LHCN-M2 (cell line): ENCODE measurements at regions not wholly inside any gene's neighbourhood (a gene's known extent, or its start where the extent isn't known, plus 50 kb on each side); places are given as distances from the start of the nearest gene placed in this dataset.
A peak's percentile ranks its signal among the peaks of the same experiment; 100 is the strongest.

Experiments used
- DNase-seq: peaks from one replicate; pipeline ENCODE4 v3.0.0-alpha.2; 2012; ENCODE audit warnings: low read depth

DNA sequence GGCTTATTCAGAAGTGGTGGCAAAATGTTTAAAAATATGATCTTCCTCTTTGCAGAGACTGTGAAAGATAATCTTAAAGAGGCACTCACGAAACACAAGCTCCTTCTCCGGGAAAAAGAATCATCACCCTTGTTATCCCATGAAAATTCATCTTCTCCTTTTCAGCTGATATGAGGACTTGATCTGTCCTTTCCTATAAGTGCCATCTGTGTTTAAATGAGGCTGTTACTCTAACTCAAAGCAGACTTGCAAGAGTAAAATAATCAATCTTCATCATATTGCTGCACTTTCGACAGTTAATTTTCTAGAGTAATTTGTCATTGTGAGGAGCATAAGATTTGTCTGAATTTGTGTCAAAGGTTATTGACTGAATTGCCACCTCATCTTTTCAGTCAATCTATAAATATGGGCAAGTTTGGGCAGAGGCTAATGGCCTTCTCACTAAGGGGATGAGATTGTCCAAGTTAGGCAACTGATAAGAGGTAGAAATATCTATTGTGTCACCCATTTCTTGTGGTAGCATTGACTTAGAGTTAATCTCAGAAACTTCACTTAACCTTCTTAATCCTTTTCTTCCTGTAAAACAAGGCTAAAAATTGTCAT, 452.9 kb downstream of the GRXCR1 start:
- no peak for DNase-seq

DNA sequence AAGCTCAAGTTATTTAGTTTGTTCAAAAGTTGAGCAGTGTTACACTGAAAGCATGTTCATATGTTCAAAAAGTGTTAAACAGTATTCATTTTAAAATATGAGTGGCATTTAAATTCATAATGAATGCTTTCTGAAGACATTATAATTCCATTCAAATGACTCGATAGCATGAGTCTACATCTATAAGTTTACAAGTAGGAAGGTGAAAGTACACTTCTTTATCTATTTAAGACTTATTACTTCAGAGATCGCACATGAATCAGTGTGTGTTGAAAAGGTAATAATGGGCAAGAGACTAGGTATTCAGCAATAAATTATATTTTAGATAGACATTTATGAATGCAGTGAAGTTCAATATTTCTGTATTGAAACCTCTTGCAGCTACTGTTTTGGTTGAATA, 456.1 kb downstream of the GRXCR1 start:
- no peak for DNase-seq

DNA sequence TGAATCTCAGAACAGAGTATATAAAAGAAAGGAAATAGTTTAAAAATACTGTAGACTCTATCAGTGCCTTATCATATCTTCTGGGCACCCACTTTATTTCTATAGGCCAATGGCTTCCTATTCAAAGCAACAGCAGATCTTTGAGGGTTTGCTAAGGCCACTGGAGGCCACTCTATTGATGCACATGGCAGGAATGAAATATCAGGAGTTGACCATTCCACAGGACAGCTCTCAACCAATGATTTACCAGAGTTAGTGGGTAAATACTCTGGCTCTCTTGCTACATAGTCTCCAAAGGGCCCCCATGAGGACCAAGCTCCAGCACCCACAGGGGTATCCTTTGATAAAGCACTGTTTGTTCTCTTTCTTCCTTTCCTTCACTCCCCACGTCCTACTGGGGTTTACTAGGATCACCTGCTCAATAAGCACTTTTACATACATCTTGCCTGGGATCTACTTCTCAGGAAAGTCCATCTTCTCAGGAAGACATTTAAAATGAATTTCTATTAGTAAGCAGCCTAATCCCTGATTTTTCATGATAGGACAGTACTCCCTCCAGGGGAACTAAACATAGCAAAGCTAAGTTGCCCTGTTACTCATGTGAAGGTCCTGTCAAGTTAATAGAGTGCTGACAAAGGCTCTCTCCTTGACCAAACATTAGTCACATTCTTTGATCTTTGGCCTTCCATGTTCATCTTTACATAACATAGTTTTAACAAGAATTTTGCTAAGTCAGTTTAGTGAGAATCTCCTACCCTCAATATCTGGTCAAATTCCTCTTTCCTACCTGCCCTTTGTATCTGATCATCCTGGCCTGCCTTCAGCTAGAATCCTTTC, 459.7 kb downstream of the GRXCR1 start:
- DNase-seq = no peak

DNA sequence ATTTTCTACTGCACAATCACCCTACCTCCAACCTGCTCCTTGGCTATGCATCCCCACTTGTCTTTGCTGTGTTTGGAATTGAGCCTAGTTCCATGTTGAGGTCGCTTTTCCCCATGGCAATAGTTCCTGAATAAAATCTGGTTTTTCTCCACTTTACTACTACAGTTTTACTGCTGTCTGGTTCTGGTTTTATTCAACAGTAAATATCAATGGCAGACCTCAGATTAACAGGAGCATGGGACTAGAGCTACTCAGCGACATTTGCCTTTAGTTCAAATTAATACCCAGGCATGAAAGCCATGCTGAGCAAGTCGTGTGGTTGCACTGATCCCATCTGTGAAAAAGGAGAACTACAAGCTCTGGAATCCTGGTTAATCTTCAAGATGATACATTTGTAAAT, 460.3 kb downstream of the GRXCR1 start:
- no peak for DNase-seq

DNA sequence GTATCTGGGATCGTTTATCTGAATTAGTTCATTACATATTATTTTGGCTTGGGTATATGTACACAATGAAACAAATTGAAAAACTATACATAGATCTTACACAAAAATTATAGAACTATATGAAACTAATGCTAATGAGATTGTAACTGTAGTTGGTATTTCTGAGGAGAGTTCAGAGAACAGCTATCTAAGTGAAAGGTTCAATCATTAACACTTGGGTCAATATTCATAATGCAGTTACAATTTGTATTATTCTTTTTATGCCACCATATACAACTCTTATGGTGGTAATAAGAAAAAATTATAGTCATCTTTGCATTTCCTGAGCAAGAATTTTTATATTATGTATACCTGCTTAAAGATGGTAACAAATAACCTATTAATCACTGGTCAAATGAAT, 461.0 kb downstream of the GRXCR1 start:
- DNase-seq = no peak

DNA sequence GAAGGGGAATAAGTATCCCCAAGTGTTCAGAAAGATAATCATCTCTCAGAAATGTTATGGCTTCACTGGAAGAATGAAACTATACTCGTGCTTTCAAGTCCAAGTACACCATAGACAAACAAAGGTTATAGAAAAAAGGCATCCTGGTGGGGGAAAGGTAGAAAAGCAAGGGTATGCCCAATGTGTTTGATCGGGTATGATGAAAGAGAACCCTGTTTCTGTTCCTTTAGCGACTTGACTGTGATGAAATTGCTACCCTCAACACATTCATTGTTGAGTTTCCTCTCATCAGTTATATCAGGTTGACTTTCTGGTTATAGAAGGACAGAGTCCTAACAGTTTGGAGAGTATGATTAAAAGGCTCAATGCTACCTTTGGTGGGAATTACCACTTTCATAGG, 464.3 kb downstream of the GRXCR1 start:
- no peak for DNase-seq

DNA sequence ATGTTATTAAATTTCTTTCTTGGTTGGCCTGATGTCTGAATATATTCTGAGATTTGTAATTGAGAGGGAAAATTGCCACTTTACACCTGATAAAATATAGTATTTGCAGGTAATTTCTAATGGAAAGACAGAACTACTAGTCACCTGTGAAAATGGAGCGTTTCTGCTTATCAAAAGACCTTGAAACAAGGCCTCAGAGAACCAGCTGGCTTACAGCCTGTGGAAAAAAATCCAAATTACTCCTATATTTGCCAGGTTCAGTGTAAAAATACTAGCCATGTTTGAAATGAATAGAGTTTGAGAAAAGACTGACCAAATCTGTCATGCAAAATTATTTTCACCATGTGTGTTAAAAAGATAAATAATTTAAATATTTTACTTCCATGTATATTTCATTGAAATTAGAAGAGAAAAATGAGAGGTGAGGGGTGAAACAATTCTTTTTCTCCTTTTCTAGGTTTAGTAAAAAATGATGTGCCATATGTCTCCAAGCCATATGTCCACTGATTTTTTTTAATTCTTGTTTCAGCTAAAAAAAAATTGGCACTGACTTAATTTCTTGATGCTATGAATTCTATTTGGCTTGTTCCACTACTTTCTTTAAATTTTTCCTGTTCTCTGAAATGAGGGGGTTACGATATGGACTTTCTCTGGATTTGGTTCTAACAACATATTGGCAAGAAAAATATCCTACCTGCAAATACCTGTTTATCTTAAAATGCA, 464.9 kb downstream of the GRXCR1 start:
- DNase-seq = no peak

DNA sequence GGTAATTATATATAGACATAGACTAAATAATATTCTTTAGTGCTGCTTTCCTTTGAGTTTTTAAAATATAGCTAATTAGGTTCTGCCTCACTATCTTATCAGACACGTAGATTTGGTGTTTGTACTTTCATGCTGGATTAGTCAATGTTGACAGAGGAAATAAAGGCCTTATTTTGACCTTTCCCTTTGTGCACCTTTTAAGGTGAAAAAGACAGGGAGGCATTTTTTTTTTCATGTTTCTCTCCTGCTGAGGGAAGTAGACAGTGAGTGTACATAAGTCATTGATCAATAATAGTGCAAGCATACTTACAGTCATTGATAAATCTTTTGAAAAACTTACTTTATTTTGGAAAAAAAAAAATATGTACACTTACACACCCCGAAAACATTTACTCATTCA, 467.8 kb downstream of the GRXCR1 start:
- DNase-seq = no peak

DNA sequence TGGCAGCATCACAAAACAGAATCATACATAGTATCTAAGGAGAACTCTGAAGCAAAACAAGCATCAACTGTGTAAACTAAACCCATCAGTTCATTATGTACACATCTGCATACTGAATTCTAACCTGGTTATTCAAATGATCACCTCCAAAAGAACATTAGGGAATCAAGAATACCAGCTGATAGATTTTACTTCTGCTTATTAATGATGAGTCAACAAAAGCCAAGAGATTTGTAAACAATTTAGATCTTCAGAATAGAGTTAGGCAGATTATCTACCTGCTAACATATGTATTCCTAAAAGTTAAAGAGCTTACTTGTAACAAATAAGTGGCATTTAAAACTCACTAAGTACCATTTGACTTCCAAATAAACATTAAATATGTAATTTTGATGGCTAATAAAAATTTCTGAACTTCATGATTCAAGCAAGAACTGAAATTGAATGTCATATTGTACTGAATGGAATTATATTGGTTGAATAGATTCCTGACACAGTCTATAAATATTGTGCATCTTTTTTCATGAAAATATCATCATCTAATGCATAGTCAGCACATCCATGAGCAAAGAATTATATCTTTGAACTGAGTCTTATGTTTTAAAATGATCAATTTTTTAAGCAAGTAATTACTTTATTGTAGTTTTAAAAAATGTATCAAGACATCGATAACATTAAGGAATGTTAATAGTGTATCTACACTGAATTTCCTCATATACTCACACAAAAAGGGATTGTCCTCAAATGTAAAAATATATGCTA, 470.5 kb downstream of the GRXCR1 start:
- no peak for DNase-seq

DNA sequence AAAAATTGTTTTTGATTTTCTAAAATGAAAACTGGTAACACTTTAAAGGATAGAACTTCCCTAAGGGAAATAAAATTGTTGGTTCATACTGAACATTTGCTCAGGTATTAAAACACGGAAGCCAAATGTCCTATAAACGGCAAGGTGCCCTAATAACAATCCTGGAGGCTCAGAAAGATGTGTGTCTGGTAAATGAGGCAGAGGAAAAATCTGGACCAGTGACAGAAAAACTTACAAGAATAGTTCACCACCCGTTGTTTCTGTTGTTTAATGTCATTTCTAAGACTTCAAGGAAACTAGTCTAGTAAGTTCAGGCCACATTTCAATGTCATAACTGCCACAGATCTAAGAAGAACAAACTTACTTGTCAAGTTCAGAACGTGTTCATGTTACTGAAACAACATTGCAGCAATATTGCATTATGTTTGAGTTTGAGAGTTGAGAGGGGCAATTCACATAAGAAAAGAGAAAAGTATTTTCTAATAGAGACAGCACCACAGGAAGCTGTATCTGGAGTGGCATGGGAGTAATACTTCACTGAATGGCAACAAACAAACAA, 476.6 kb downstream of the GRXCR1 start:
- DNase-seq = no peak

DNA sequence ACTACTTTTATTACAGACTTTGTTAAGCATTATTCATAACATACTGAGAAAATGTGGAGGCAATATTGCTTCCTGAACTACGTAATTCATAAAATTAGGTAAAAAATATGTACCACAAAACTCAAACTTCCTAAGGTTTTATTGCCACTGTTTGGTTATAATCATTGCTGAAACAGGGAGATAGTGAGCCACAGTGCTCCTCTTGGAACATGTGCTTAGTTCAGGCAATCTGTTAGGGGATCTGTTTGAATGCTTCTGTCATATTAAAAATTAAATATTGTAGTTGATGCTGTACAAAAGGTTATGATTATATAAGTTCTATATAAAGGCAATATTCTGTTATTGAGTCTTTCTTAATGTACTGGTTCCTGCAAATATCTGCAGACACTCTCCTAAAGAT, 480.7 kb downstream of the GRXCR1 start:
- no peak for DNase-seq

DNA sequence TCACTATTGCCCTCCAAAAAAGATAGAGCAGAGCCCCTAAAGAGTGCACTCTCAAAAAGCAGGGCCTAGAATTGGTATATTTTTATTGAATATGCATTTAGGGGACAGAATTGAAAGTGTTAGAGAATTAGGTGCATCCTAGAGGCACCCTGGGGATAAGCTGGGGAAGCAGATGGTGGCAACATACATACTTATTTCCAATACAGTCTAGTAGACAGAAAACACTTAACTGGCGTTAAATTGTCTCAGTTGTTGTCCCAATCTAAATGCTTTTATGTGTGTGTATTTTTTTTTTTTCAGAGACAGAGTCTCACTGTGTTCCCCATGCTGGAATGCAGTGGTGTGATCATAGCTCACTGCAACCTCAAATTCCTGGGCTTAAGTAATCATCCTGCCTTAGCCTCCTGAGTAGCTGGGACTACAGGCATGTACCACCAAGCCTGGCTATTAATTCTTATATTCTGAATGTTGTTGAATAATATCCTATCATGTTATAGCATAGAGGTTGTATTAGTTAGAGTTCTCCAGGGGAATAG, 481.8 kb downstream of the GRXCR1 start:
- DNase-seq = peak; percentile 13

DNA sequence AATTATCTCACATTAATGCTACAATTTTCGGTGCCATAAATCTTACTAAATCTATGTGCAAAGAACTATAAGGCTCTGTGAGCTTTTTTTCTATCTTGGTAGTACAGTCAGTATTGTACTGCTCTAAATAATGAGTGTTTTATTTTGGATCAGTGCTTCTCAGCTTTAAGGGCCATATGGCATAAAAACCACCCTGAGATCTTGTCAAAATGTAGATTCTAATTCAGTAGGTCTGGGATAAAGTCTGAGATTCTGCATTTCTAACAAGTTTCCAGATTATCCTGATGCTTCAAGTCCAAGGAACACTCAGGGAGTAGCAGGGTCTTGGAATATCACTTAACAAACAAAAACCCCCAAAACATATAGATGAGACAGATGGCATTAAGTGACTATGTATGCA, 486.5 kb downstream of the GRXCR1 start:
- no peak for DNase-seq

DNA sequence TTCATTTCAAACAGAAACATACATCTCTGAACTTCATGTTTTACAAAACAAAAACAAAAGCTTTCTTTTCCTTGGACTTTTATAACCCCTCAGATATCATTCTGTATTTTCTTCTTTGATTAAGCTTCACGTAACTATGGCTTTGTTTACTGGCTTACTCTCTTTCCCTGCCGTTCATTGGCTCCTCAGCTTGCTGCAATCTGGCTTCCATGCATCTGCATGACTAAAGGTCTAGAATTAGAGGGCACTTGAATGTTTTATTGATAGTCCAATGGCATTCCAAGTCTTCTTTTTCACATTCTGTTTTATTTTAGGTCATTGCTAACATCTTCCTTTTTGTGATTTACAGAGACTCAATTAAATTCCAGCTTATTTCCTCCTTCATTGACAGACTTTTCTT, 487.6 kb downstream of the GRXCR1 start:
- no peak for DNase-seq

DNA sequence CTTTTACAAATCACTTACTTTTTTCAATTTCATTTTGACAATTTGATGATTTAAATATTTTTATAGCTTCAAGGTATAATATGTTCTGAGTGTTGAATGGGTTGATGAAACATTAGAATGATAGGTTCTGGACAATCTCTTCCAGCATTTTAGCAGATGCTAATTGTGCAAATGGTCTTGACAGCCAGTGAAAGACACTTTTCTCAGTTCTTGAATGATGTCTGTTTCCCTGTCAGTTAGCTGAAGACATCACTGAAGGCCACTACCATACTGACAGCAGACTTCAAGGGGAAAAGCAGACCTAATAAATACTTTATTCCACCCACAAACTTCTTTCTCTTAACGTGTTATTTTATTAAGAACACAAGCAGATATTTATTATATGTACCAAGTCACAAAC, 498.6 kb downstream of the GRXCR1 start:
- no peak for DNase-seq

DNA sequence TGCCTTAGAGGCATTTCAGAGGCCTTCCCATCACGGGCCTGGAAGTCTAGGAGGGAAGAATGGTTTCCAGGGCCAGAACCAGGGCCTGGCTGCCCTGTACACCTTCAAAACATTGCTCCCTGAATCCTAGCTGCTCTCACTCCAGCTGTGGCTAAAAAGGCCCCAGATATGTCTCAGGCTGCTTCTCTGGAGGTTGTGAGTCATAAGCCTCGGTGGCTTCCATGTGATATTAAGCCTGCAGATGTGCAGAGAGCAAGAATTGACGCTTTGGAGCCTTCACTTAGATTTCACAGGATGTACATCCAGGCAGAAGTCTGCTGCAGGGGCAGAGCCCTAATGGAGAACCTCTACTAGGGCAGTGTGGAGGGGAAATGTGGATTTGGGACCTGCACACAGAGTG, 502.5 kb downstream of the GRXCR1 start:
- DNase-seq = peak; percentile 32

DNA sequence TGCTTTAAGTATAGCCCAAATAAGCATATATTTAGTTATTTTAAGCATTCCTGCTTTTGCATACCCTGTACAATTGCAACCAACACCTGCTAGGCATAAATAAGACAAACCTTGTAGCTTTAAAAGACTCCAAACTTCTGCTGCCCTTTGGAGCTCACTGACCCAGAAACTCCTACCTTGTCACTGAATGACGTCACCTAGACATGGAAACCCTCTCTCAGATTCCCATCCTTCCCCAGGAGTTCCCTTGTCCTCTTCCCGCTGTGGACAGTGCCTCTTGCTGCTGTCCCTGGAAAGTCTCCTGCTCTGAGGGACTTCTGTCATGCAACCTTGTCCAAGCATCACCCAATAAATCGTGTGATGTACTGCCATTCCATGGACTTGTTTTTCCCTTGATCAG, 507.2 kb downstream of the GRXCR1 start:
- DNase-seq = no peak

DNA sequence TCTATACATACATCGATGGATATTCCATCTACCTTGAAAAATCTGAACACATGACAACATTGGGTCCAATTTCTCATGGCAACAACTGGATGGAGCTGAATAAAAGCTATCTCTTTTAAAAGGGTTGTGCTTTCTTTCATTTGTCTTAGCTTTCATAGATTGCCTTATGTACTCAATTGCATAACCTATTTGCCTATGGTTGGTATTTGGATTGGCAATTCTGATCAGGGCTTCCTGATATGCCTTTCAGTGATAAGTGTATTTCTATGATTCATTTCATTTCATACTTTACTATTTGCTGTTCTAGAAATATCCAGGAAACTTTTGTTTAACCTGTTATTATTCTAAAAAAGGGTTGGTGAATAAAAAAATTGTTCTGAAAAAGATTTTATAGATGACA, 509.9 kb downstream of the GRXCR1 start:
- no peak for DNase-seq

DNA sequence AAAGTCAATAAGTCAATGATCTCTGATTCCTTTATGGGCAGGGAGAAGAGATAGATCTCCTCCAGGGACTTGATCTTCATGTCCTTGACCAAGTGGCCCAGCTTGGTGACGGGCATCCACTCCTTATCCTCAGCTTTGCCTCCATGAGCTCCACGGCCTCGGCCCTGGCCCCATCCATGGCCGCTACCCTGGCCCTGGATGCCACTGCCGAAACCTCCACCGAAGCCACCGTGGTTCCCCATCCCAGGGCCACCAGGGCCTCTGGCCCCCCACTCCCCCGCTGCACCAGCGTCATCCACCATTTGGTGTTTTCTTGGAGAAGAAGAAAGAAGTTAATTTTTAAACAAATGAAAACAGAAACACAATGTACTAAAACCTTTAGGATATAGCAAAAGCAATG, 518.1 kb downstream of the GRXCR1 start:
- DNase-seq = no peak

DNA sequence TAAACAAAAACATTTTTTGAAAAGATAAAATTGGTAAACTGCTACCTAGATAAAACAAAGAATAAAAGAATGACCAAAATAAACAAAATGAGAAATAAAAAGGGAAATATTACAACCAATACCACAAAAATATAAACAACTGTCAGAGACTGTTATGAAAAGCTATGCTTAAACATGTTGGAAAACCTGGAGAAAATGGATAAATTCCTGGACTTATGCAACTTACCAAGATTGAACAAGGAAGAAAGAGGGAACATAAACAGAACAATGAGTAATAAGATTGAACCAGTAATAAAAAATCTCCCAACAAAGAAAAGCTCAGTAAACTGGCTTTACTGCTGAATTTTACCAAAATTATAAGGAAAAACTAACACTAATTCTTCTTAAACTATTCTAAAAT, 518.7 kb downstream of the GRXCR1 start:
- peak; percentile 29 for DNase-seq

DNA sequence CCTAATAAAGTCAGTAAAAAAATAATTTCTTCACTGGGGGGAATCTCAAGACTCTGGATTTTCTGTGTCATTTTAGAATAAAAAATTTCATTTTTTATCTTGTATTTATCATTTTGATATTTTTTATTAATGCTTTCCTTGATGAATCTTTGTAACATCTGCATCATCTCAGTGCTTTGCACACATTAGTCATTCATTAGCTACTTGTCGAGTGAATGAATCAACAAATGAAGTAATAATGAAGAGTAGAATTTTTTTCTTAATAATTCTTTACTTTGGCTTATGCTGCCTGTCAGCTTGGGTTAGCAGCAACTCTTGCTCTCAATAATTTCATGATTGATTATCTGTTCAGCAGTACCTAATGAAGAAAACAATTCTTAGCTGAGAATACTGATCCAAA, 530.8 kb downstream of the GRXCR1 start:
- DNase-seq = no peak

DNA sequence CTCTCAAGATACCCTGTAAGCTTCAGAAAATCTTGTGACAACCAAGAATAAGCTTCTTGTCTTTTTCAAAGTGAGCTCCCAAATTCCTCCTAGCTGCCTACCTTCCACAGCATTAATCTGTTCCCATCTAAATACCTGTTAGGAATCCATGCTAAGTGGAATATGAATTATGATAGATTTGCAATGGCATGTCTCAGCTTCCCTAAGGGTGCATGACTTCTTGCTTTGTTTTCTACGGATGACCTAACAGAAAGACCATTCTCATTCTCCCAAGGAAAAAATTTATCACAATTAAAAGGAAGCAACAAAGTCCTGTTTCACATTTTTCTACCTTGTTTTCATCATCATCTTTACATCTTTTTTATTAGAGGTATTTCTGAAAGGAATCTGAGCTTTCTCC, 532.7 kb downstream of the GRXCR1 start:
- no peak for DNase-seq
